Smooth muscle cell (in vitro differentiated cells): ENCODE measurements at regions not wholly inside any gene's neighbourhood (a gene's known extent, or its start where the extent isn't known, plus 50 kb on each side); places are given as distances from the start of the nearest gene placed in this dataset.

ENCODE experiments used
- DNase-seq: peaks from one replicate; lab custom pipeline; 2025; ENCODE audit not compliant: unreplicated experiment; lab: John Stamatoyannopoulos, UW
- H2AFZ ChIP-seq: fragments of 200-600 bp; sonication (generic); 2 replicates; pipeline ENCODE4 v1.6.0; 2016; ENCODE audit warnings: antibody characterized with exemption, low read depth, mild to moderate bottlenecking
- H3F3A ChIP-seq: fragments of 200-600 bp; sonication (generic); 2 replicates; pipeline ENCODE4 v1.6.0; 2017; ENCODE audit warnings: antibody characterized with exemption, low read depth
- H3K27ac ChIP-seq: fragments of 200-600 bp; sonication (generic); 2 replicates; pipeline ENCODE4 v1.5.1; 2016; ENCODE audit warnings: low read depth, mild to moderate bottlenecking
- H3K27me3 ChIP-seq: fragments of 200-600 bp; sonication (generic); 2 replicates; pipeline ENCODE4 v1.6.1; 2016; ENCODE audit warnings: low read depth, mild to moderate bottlenecking
- H3K36me3 ChIP-seq: fragments of 200-600 bp; sonication (generic); 2 replicates; pipeline ENCODE4 v1.5.1; 2016; ENCODE audit warnings: low read depth
- H3K4me1 ChIP-seq: fragments of 200-600 bp; sonication (generic); 2 replicates; pipeline ENCODE4 v1.5.1; 2016; ENCODE audit warnings: low read depth
- H3K4me2 ChIP-seq: fragments of 200-600 bp; sonication (generic); 2 replicates; pipeline ENCODE4 v1.6.0; 2016; ENCODE audit warnings: mild to moderate bottlenecking
- H3K4me3 ChIP-seq: fragments of 200-600 bp; sonication (generic); 2 replicates; pipeline ENCODE4 v1.5.1; 2016; ENCODE audit warnings: mild to moderate bottlenecking
- H3K79me2 ChIP-seq: fragments of 200-600 bp; sonication (generic); 2 replicates; pipeline ENCODE4 v1.6.0; 2016; ENCODE audit warnings: low read depth, mild to moderate bottlenecking
- H3K9ac ChIP-seq: fragments of 200-600 bp; sonication (generic); 2 replicates; pipeline ENCODE4 v1.6.0; 2016; ENCODE audit warnings: low read depth
- H3K9me3 ChIP-seq: fragments of 200-600 bp; sonication (generic); replicated peaks from 2 replicates; pipeline ENCODE4 v1.5.1; 2016; ENCODE audit warnings: low read depth
- H4K20me1 ChIP-seq: fragments of 200-600 bp; sonication (generic); 2 replicates; pipeline ENCODE4 v1.6.0; 2016; ENCODE audit warnings: low read depth
- CTCF ChIP-seq: fragments of 200-600 bp; sonication (generic); IDR thresholded peaks from 2 replicates; pipeline ENCODE4 v1.5.1; 2017; ENCODE audit warnings: borderline replicate concordance, mild to moderate bottlenecking, antibody characterized with exemption; ENCODE audit not compliant: insufficient read depth, poor library complexity, severe bottlenecking
- WGBS: methylation state at CpG from one replicate; pipeline ENCODE4 v1.1.7; 2016; ENCODE audit warnings: low lambda C conversion rate; 5-methylcytosine and 5-hydroxymethylcytosine counted together

GRCh38 chr12:93016752-93017350 is 87.8 kb upstream of the EEA1 start:
- Histone ChIP-seq H3K4me2 (no peak overlapping the region), H3K27ac (no peak overlapping the region), H3K4me1 (peaks cover 3% of the 10 kb centered on the region), H3K79me2 (no peaks in the 10 kb centered on the region), H3K9ac (no peak overlapping the region), H2AFZ (no peak overlapping the region), H3F3A (no peaks in the 10 kb centered on the region), H3K4me3 (no peak overlapping the region), H3K9me3 (no peaks in the 10 kb centered on the region), H3K27me3 (no peaks in the 10 kb centered on the region), H4K20me1 (no peaks in the 10 kb centered on the region), H3K36me3 (no peaks in the 10 kb centered on the region)
- TF ChIP-seq CTCF, result no peak
- DNase-seq, result no peak
- 71% methylated on average over 4 of the region's 4 CpGs for WGBS

GRCh38 chr12:93018610-93019009 is 89.5 kb upstream of the EEA1 start:
- Histone ChIP-seq H3K27ac (no peak overlapping the region), H3K4me3 (no peak overlapping the region), H3F3A (no peaks in the 10 kb centered on the region), H3K4me1 (peaks cover 3% of the 10 kb centered on the region), H3K36me3 (no peaks in the 10 kb centered on the region), H3K9ac (no peak overlapping the region), H2AFZ (no peak overlapping the region), H3K9me3 (no peaks in the 10 kb centered on the region), H3K27me3 (no peaks in the 10 kb centered on the region), H3K4me2 (no peak overlapping the region), H4K20me1 (no peaks in the 10 kb centered on the region), H3K79me2 (no peaks in the 10 kb centered on the region)
- no peak for DNase-seq
- no peak for TF ChIP-seq CTCF
- WGBS, result 93% methylated on average over 2 of the region's 2 CpGs

DNA sequence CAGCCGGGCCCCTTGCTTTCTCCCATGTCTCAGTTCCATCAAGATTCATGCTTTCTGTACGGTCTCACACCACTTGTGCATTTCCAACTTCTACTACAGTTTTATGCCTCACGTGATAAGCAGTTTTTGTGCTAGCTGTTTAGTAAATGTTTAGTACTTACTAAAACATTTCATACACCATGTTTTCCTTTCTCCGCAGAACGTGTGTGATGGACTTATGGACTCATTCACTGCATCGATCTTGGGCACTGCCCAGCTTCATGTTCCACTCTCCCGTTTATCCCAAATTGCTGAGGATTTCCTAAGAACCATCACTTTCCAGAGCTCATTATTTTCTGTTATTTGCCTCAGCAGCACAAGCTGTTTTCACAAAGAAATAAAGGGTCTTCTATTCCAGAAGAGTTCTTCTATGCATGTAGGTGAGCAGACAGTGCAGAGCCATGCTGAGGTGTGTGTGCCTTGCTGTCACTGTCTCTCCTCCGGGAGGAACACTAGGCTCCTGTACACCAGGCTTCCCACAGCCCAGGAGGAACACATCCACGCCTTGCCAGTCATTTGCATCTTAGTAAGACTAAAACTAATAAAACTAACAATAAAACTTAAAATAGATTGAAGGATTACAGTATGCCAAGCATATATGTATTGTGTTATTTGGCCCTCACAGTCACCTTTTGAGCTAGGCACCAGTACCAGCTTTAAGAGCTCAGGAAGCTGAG is 90.3 kb upstream of the EEA1 start:
- H3K79me2 ChIP-seq, result no peaks in the 10 kb centered on the region
- H3K9ac ChIP-seq, result no peak overlapping the region
- no peak overlapping the region for H2AFZ ChIP-seq
- H4K20me1 ChIP-seq, result no peaks in the 10 kb centered on the region
- H3K4me2 ChIP-seq, result no peak overlapping the region
- no peak for DNase-seq
- WGBS, result 96% methylated on average over 9 of the region's 9 CpGs
- no peaks in the 10 kb centered on the region for H3K9me3 ChIP-seq
- H3K27ac ChIP-seq, result peak overlapping the region; percentile 34
- peaks cover 3% of the 10 kb centered on the region for H3K4me1 ChIP-seq
- H3K27me3 ChIP-seq, result no peaks in the 10 kb centered on the region
- no peak for TF ChIP-seq CTCF
- H3F3A ChIP-seq, result no peaks in the 10 kb centered on the region
- no peaks in the 10 kb centered on the region for H3K36me3 ChIP-seq
- H3K4me3 ChIP-seq, result no peak overlapping the region
